ENCODE measurements at regions not wholly inside any gene's neighbourhood (a gene's known extent, or its start where the extent isn't known, plus 50 kb on each side); places are given as distances from the start of the nearest gene placed in this dataset.

- H3K4me3 Mint-ChIP-seq (ENCODE audit: unreplicated experiment): no peak overlapping the region
- H3K27me3 Mint-ChIP-seq (ENCODE audit: low read depth): no peaks in the 10 kb centered on the region
- peak overlapping the region; percentile 80 for H3K27ac Mint-ChIP-seq (ENCODE audit: unreplicated experiment)
- no peak for TF ChIP-seq CTCF (IDR thresholded peaks at IDR 0.05)
- peaks cover 2% of the 10 kb centered on the region for H3K9me3 Mint-ChIP-seq (ENCODE audit: low read depth)
- H3K36me3 Mint-ChIP-seq (ENCODE audit: low read depth): no peaks in the 10 kb centered on the region
- H3K4me1 Mint-ChIP-seq (ENCODE audit: low read depth): peaks cover 13% of the 10 kb centered on the region
- no peak for DNase-seq (ENCODE audit: low spot score)
These were observed 166.5 kb downstream of the C9orf152 start for GRCh38 chr9:110041452-110041851.

- no peak for DNase-seq (ENCODE audit: low spot score)
- TF ChIP-seq CTCF (IDR thresholded peaks at IDR 0.05): no peak
- peak overlapping the region; percentile 98 for H3K4me3 Mint-ChIP-seq (ENCODE audit: unreplicated experiment)
- peak overlapping the region; percentile 60 for H3K27ac Mint-ChIP-seq (ENCODE audit: unreplicated experiment)
- no peaks in the 10 kb centered on the region for H3K27me3 Mint-ChIP-seq (ENCODE audit: low read depth)
- H3K4me1 Mint-ChIP-seq (ENCODE audit: low read depth): peaks cover 42% of the 10 kb centered on the region
- H3K36me3 Mint-ChIP-seq (ENCODE audit: low read depth): no peaks in the 10 kb centered on the region
- H3K9me3 Mint-ChIP-seq (ENCODE audit: low read depth): peaks cover 2% of the 10 kb centered on the region
These were observed 160.6 kb downstream of the C9orf152 start for GRCh38 chr9:110047232-110047954.

GRCh38 chr9:110047955-110048402 is 160.0 kb downstream of the C9orf152 start:
- Mint-ChIP-seq H3K36me3 (ENCODE audit: low read depth) (no peaks in the 10 kb centered on the region), H3K27ac (ENCODE audit: unreplicated experiment) (peak overlapping the region; percentile 60), H3K9me3 (ENCODE audit: low read depth) (peaks cover 2% of the 10 kb centered on the region), H3K4me1 (ENCODE audit: low read depth) (peaks cover 46% of the 10 kb centered on the region), H3K4me3 (ENCODE audit: unreplicated experiment) (peak overlapping the region; percentile 98), H3K27me3 (ENCODE audit: low read depth) (no peaks in the 10 kb centered on the region)
- DNase-seq (ENCODE audit: low spot score): no peak
- TF ChIP-seq CTCF (IDR thresholded peaks at IDR 0.05): peak; percentile 2

GRCh38 chr9:110048403-110048975 is 159.5 kb downstream of the C9orf152 start:
- H3K27ac Mint-ChIP-seq (ENCODE audit: unreplicated experiment): peak overlapping the region; percentile 94
- no peaks in the 10 kb centered on the region for H3K36me3 Mint-ChIP-seq (ENCODE audit: low read depth)
- peak; percentile 94 for DNase-seq (ENCODE audit: low spot score)
- no peak for TF ChIP-seq CTCF (IDR thresholded peaks at IDR 0.05)
- H3K4me3 Mint-ChIP-seq (ENCODE audit: unreplicated experiment): peak overlapping the region; percentile 98
- H3K9me3 Mint-ChIP-seq (ENCODE audit: low read depth): peaks cover 2% of the 10 kb centered on the region
- H3K27me3 Mint-ChIP-seq (ENCODE audit: low read depth): no peaks in the 10 kb centered on the region
- peaks cover 46% of the 10 kb centered on the region for H3K4me1 Mint-ChIP-seq (ENCODE audit: low read depth)

GRCh38 chr9:110048976-110049698 is 158.8 kb downstream of the C9orf152 start:
- Mint-ChIP-seq H3K27ac (ENCODE audit: unreplicated experiment) (peak overlapping the region; percentile 94), H3K27me3 (ENCODE audit: low read depth) (no peaks in the 10 kb centered on the region), H3K4me1 (ENCODE audit: low read depth) (peaks cover 46% of the 10 kb centered on the region), H3K4me3 (ENCODE audit: unreplicated experiment) (peak overlapping the region; percentile 98), H3K9me3 (ENCODE audit: low read depth) (no peaks in the 10 kb centered on the region), H3K36me3 (ENCODE audit: low read depth) (no peaks in the 10 kb centered on the region)
- peak; percentile 87 for DNase-seq (ENCODE audit: low spot score)
- TF ChIP-seq CTCF (IDR thresholded peaks at IDR 0.05): no peak
